HCT116 (cell line): ENCODE measurements at regions not wholly inside any gene's neighbourhood (a gene's known extent, or its start where the extent isn't known, plus 50 kb on each side); places are given as distances from the start of the nearest gene placed in this dataset.

ENCODE experiments used
- ATAC-seq: fragments of 200-7000 bp; cut with Tn5 transposase; 2 replicates; pipeline ENCODE4 v1.9.1; 2020; ENCODE audit warnings: mild to moderate bottlenecking, moderate library complexity
- BruUV-seq: library from RNA; stranded (reverse); fragments of 400-500 nt; replicated peaks from 2 replicates; lab custom pipeline; 2021; lab: Mats Ljungman, UMichigan
- CTCF ChIA-PET: fragments of 300-600 bp; sonication (Branson Sonifier 250); formaldehyde crosslinking; loops from one replicate; lab custom pipeline; 2021; ENCODE audit warnings: antibody characterized with exemption; lab: Charles Lee
- POLR2A ChIA-PET: fragments of 300-600, 350-600 bp; sonication (Branson Sonifier 250); formaldehyde crosslinking; loops from one replicate; lab custom pipeline; 2021; ENCODE audit warnings: antibody characterized with exemption; lab: Charles Lee
- RAD21 ChIA-PET, 2 experiments: fragments of 300-600 bp; sonication (Branson Sonifier 250); formaldehyde crosslinking; loops; one replicate each; lab custom pipeline; 2023; ENCODE audit warnings: low total read pairs in 2 of 2; ENCODE audit not compliant: uncharacterized antibody in 2 of 2, unreplicated experiment in 2 of 2, low non-redundant PET in 1 of 2; lab: Charles Lee
- DNase-seq: peaks from one replicate; pipeline ENCODE4 v3.0.0-alpha.2; 2010; ENCODE audit warnings: low read depth, low spot score
- H2AFZ ChIP-seq: fragments of 200-600 bp; shearing (Covaris generic), sonication (generic); 2 replicates; pipeline ENCODE4 v1.6.1; 2017; ENCODE audit warnings: low read depth, mixed run types, mixed read lengths, antibody characterized with exemption, low read length; ENCODE audit not compliant: poor library complexity, severe bottlenecking
- H3K27ac ChIP-seq: 2 replicates; pipeline ENCODE4 v1.5.1; 2012; ENCODE audit warnings: low read depth, low read length
- H3K27me3 ChIP-seq: fragments of 200-600 bp; sonication (generic); 2 replicates; pipeline ENCODE4 v1.6.1; 2016; ENCODE audit warnings: mixed run types, low read length, mixed read lengths; ENCODE audit not compliant: insufficient read depth
- H3K36me3 ChIP-seq, 2 experiments: fragments of 200-500 bp in 1 of 2; fragments of 200-600 bp in 1 of 2; sonication (Bioruptor generic) in 1 of 2; sonication (generic) in 1 of 2; 2 replicates each; pipeline versions ENCODE4 v1.5.1 to v1.6.1; 2014 to 2016; ENCODE audit warnings: low read length in 2 of 2, inconsistent platforms in 1 of 2, mixed read lengths in 1 of 2, mixed run types in 1 of 2; ENCODE audit not compliant: insufficient read depth in 2 of 2, control insufficient read depth in 1 of 2
- H3K4me1 ChIP-seq, 2 experiments: fragments of 200-600 bp in 1 of 2; sonication (generic) in 1 of 2; 2 replicates each; pipeline versions ENCODE4 v1.5.1 to v1.6.1; 2012 to 2017; ENCODE audit warnings: low read length in 2 of 2, inconsistent platforms in 1 of 2, mild to moderate bottlenecking in 1 of 2, mixed read lengths in 1 of 2, mixed run types in 1 of 2, moderate library complexity in 1 of 2; ENCODE audit not compliant: insufficient read depth in 2 of 2, control insufficient read depth in 1 of 2
- H3K4me2 ChIP-seq: fragments of 200-600 bp; sonication (generic); 2 replicates; pipeline ENCODE4 v1.6.1; 2017; ENCODE audit warnings: mixed run types, low read length, mixed read lengths
- H3K4me3 ChIP-seq, 2 experiments: fragments of 200-600 bp in 1 of 2; sonication (generic) in 1 of 2; replicated peaks in 1 of 2; 2 replicates each; pipeline ENCODE4 v1.5.1; 2011 to 2016; ENCODE audit warnings: low read length in 2 of 2, control low read depth in 1 of 2, low read depth in 1 of 2, mild to moderate bottlenecking in 1 of 2, mixed read lengths in 1 of 2, mixed run types in 1 of 2
- H3K79me2 ChIP-seq: fragments of 200-600 bp; sonication (generic); 2 replicates; pipeline ENCODE4 v1.6.1; 2017; ENCODE audit warnings: mild to moderate bottlenecking, mixed run types, low read length, moderate library complexity, mixed read lengths; ENCODE audit not compliant: insufficient read depth
- H3K9ac ChIP-seq: fragments of 200-600 bp; sonication (generic); 2 replicates; pipeline ENCODE4 v1.6.1; 2016; ENCODE audit warnings: low read length, mixed read lengths
- H3K9me2 ChIP-seq: fragments of 200-600 bp; sonication (generic), shearing (Covaris generic); 2 replicates; pipeline ENCODE4 v1.6.1; 2017; ENCODE audit warnings: mixed run types, mild to moderate bottlenecking, moderate library complexity; ENCODE audit not compliant: insufficient read depth
- H3K9me3 ChIP-seq, 2 experiments: fragments of 200-500 bp in 1 of 2; fragments of 200-600 bp in 1 of 2; sonication (Bioruptor generic) in 1 of 2; sonication (generic) in 1 of 2; 2 replicates each; pipeline ENCODE4 v1.6.1; 2014 to 2017; ENCODE audit warnings: low read length in 2 of 2, mixed read lengths in 2 of 2, inconsistent platforms in 1 of 2, low read depth in 1 of 2, mild to moderate bottlenecking in 1 of 2, mixed run types in 1 of 2, moderate library complexity in 1 of 2; ENCODE audit not compliant: control insufficient read depth in 1 of 2, insufficient read depth in 1 of 2
- H4K20me1 ChIP-seq: fragments of 200-600 bp; sonication (generic), shearing (Covaris generic); 2 replicates; pipeline ENCODE4 v1.6.1; 2017; ENCODE audit warnings: mixed run types, mild to moderate bottlenecking, moderate library complexity; ENCODE audit not compliant: insufficient read depth
- ATF3 ChIP-seq: IDR thresholded peaks from 2 replicates; pipeline ENCODE4 v1.6.1; 2012
- CBX3 ChIP-seq: IDR thresholded peaks from 2 replicates; pipeline ENCODE4 v1.6.1; 2012; ENCODE audit warnings: low read depth
- CEBPB ChIP-seq: IDR thresholded peaks from 2 replicates; pipeline ENCODE4 v1.6.1; 2012; ENCODE audit warnings: low read depth
- EGR1 ChIP-seq: IDR thresholded peaks from 2 replicates; pipeline ENCODE4 v1.6.1; 2012; ENCODE audit warnings: low read depth
- EZH2 ChIP-seq: fragments of 200-600 bp; sonication (generic); IDR thresholded peaks from 2 replicates; pipeline ENCODE4 v1.6.1; 2017; ENCODE audit warnings: antibody characterized with exemption, mixed run types
- EZH2phosphoT487 ChIP-seq: fragments of 200-600 bp; IDR thresholded peaks from 2 replicates; pipeline ENCODE4 v1.6.1; 2018; ENCODE audit warnings: antibody characterized with exemption, borderline replicate concordance
- RAD21 ChIP-seq: IDR thresholded peaks from 2 replicates; pipeline ENCODE4 v1.6.1; 2012; ENCODE audit warnings: low read depth, mild to moderate bottlenecking
- SIN3A ChIP-seq: IDR thresholded peaks from 2 replicates; pipeline ENCODE4 v1.6.1; 2012; ENCODE audit warnings: low read depth
- SP1 ChIP-seq: IDR thresholded peaks from 2 replicates; pipeline ENCODE4 v1.6.1; 2012; ENCODE audit warnings: low read depth
- YY1 ChIP-seq: IDR thresholded peaks from 2 replicates; pipeline ENCODE4 v1.6.1; 2011; ENCODE audit warnings: low read length, low read depth, moderate library complexity, mild to moderate bottlenecking; ENCODE audit not compliant: insufficient replicate concordance; ENCODE audit errors: extremely low read depth
- ZBTB33 ChIP-seq: IDR thresholded peaks from 2 replicates; pipeline ENCODE4 v1.6.1; 2011; ENCODE audit warnings: mild to moderate bottlenecking, low read length, moderate library complexity; ENCODE audit not compliant: insufficient replicate concordance; ENCODE audit errors: extremely low read depth
- ZNF274 ChIP-seq: fragments of 200-500 bp; sonication (Bioruptor generic); IDR thresholded peaks from 2 replicates; pipeline ENCODE4 v1.6.1; 2014; ENCODE audit warnings: mild to moderate bottlenecking, low read depth, low read length, inconsistent platforms
- intact Hi-C: fragments of 100-400 bp; cut with micrococcal nuclease; formaldehyde crosslinking; loops from 2 replicates; pipeline ENCODE4 v1.10.0; 2022
- TF ChIP-seq, protein P1 (sequence below): IDR thresholded peaks from 2 replicates; pipeline ENCODE4 v1.6.1; 2012; ENCODE audit warnings: low read depth

DNA sequence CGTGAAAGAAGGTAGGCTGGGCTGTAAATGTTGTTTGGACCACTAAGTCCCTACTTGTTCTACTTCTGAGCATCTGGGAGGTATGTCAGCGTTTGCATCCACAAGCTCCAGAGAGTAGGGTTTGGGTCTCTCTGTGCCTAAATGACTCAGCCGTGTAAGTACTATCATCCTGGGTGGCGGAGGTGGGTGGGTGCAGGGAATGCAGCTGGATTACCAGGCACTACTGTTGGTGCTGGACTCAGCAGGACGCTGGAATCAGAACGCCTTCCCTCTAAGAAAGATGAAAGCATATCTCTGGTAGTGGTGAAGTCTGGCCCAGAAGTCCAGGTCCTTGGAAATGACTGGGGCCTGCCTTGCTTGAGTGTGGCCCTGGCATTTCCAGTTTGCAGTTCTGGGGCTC, 289.7 kb downstream of the PCNX1 start:
- BruUV-seq = no TSS peak
- POLR2A ChIA-PET = no interaction called here
- ATAC-seq = no peak

GRCh38 chr14:71198687-71199086, 291.4 kb downstream of the PCNX1 start:
- H3K36me3 ChIP-seq = no peaks in the 10 kb centered on the region
- POLR2A ChIA-PET = no interaction called here
- no peaks in the 10 kb centered on the region for H3K9me3 ChIP-seq
- no peak overlapping the region for H3K27ac ChIP-seq
- intact Hi-C loops = no loop called here
- H3K9me2 ChIP-seq = no peaks in the 10 kb centered on the region
- CTCF ChIA-PET = no interaction called here
- no TSS peak for BruUV-seq
- ATAC-seq (no peak), DNase-seq (no peak)
- RAD21 ChIA-PET = no interaction called here
- H3K4me1 ChIP-seq = no peaks in the 10 kb centered on the region
- no peaks in the 10 kb centered on the region for H3K79me2 ChIP-seq
- no peak overlapping the region for H3K4me3 ChIP-seq
- H2AFZ ChIP-seq = no peak overlapping the region
- H3K9ac ChIP-seq = no peak overlapping the region
- no peaks in the 10 kb centered on the region for H4K20me1 ChIP-seq
- no peak overlapping the region for H3K4me2 ChIP-seq
- TF ChIP-seq ATF3 (no peak), CEBPB (no peak), EZH2phosphoT487 (no peak), EGR1 (no peak), SIN3A (no peak), CBX3 (no peak), RAD21 (no peak), YY1 (no peak), SP1 (no peak), ZBTB33 (no peak), ZNF274 (no peak), EZH2 (no peak)
- TF ChIP-seq, protein P1, sequence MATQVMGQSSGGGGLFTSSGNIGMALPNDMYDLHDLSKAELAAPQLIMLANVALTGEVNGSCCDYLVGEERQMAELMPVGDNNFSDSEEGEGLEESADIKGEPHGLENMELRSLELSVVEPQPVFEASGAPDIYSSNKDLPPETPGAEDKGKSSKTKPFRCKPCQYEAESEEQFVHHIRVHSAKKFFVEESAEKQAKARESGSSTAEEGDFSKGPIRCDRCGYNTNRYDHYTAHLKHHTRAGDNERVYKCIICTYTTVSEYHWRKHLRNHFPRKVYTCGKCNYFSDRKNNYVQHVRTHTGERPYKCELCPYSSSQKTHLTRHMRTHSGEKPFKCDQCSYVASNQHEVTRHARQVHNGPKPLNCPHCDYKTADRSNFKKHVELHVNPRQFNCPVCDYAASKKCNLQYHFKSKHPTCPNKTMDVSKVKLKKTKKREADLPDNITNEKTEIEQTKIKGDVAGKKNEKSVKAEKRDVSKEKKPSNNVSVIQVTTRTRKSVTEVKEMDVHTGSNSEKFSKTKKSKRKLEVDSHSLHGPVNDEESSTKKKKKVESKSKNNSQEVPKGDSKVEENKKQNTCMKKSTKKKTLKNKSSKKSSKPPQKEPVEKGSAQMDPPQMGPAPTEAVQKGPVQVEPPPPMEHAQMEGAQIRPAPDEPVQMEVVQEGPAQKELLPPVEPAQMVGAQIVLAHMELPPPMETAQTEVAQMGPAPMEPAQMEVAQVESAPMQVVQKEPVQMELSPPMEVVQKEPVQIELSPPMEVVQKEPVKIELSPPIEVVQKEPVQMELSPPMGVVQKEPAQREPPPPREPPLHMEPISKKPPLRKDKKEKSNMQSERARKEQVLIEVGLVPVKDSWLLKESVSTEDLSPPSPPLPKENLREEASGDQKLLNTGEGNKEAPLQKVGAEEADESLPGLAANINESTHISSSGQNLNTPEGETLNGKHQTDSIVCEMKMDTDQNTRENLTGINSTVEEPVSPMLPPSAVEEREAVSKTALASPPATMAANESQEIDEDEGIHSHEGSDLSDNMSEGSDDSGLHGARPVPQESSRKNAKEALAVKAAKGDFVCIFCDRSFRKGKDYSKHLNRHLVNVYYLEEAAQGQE = no peak
- H3K27me3 ChIP-seq = no peaks in the 10 kb centered on the region

More for the DNA sequence above, 289.7 kb downstream of the PCNX1 start:
- Histone ChIP-seq H3K9ac (no peak overlapping the region), H3K36me3 (no peaks in the 10 kb centered on the region)
- no peak for TF ChIP-seq CBX3
- TF ChIP-seq, all 23 proteins: peak for 0
- no peak for DNase-seq
- no peaks in the 10 kb centered on the region for H3K27me3 ChIP-seq
- no peak overlapping the region for H3K27ac ChIP-seq
- intact Hi-C loops = no loop called here
- no peak overlapping the region for H2AFZ ChIP-seq
- H3K9me3 ChIP-seq = no peaks in the 10 kb centered on the region
- no peaks in the 10 kb centered on the region for H3K79me2 ChIP-seq
- no peaks in the 10 kb centered on the region for H4K20me1 ChIP-seq
- no peak overlapping the region for H3K4me3 ChIP-seq
- ChIA-PET RAD21 (no interaction called here), CTCF (no interaction called here)
- H3K4me2 ChIP-seq = no peak overlapping the region
- no peaks in the 10 kb centered on the region for H3K4me1 ChIP-seq
- no peaks in the 10 kb centered on the region for H3K9me2 ChIP-seq
